ENCODE measurements at regions not wholly inside any gene's neighbourhood (a gene's known extent, or its start where the extent isn't known, plus 50 kb on each side); places are given as distances from the start of the nearest gene placed in this dataset.
"Not testable (repeated sequence)": the region's sequence is repeated elsewhere in the genome, so short reads cannot be mapped to it uniquely, and the experiment has no call there.

- no peak for DNase-seq (ENCODE audit: low spot score)
These were observed 386.9 kb downstream of the PREX1 start for GRCh38 chr20:48440916-48441315.

GRCh38 chr20:48440261-48440660, 387.5 kb downstream of the PREX1 start:
- not testable (repeated sequence) for DNase-seq (ENCODE audit: low spot score)

GRCh38 chr20:48437146-48437545, 390.7 kb downstream of the PREX1 start:
- no peak for DNase-seq (ENCODE audit: low spot score)

- DNase-seq (ENCODE audit: low spot score): not testable (repeated sequence)
These were observed 391.2 kb downstream of the PREX1 start for GRCh38 chr20:48436609-48437008.

GRCh38 chr20:48433178-48433577, 394.6 kb downstream of the PREX1 start:
- no peak for DNase-seq (ENCODE audit: low spot score)

GRCh38 chr20:48432494-48432832, 395.3 kb downstream of the PREX1 start:
- DNase-seq (ENCODE audit: low spot score): no peak

- DNase-seq (ENCODE audit: low spot score): no peak
These were observed 395.9 kb downstream of the PREX1 start for GRCh38 chr20:48431653-48432493.

- DNase-seq (ENCODE audit: low spot score): no peak
These were observed 401.2 kb downstream of the PREX1 start for GRCh38 chr20:48426630-48427029.

- DNase-seq (ENCODE audit: low spot score): no peak
These were observed 401.8 kb downstream of the PREX1 start for GRCh38 chr20:48425817-48426612.

- no peak for DNase-seq (ENCODE audit: low spot score)
These were observed 402.5 kb downstream of the PREX1 start for GRCh38 chr20:48425321-48425720.

- no peak for DNase-seq (ENCODE audit: low spot score)
These were observed 405.4 kb downstream of the PREX1 start for GRCh38 chr20:48422242-48422960.

- no peak for DNase-seq (ENCODE audit: low spot score)
These were observed 406.3 kb downstream of the PREX1 start for GRCh38 chr20:48421547-48421946.

- DNase-seq (ENCODE audit: low spot score): no peak
These were observed 407.6 kb downstream of the PREX1 start for GRCh38 chr20:48420176-48420575.

- DNase-seq (ENCODE audit: low spot score): no peak
These were observed 408.6 kb downstream of the PREX1 start for GRCh38 chr20:48419173-48419572.

- no peak for DNase-seq (ENCODE audit: low spot score)
These were observed 411.8 kb downstream of the PREX1 start for GRCh38 chr20:48416002-48416401.

- no peak for DNase-seq (ENCODE audit: low spot score)
These were observed 413.0 kb downstream of the PREX1 start for GRCh38 chr20:48414786-48415185.

GRCh38 chr20:48411919-48412522, 415.8 kb downstream of the PREX1 start:
- DNase-seq (ENCODE audit: low spot score): no peak

- DNase-seq (ENCODE audit: low spot score): peak; percentile 82
These were observed 416.6 kb downstream of the PREX1 start for GRCh38 chr20:48411245-48411644.

GRCh38 chr20:48409055-48409615, 418.7 kb downstream of the PREX1 start:
- no peak for DNase-seq (ENCODE audit: low spot score)

- DNase-seq (ENCODE audit: low spot score): no peak
These were observed 420.1 kb downstream of the PREX1 start for GRCh38 chr20:48407710-48408109.

- peak; percentile 28 for DNase-seq (ENCODE audit: low spot score)
These were observed 420.9 kb downstream of the PREX1 start for GRCh38 chr20:48406912-48407340.

GRCh38 chr20:48406498-48406897, 421.3 kb downstream of the PREX1 start:
- peak; percentile 15 for DNase-seq (ENCODE audit: low spot score)
